H1 (cell line): ENCODE measurements at regions not wholly inside any gene's neighbourhood (a gene's known extent, or its start where the extent isn't known, plus 50 kb on each side); places are given as distances from the start of the nearest gene placed in this dataset.

ENCODE experiments used
- CHD2 ChIP-seq: IDR thresholded peaks from 2 replicates; pipeline ENCODE4 v1.6.1; 2012; ENCODE audit warnings: low read length, improper control_type of control experiment
- EZH2 ChIP-seq: fragments of 200-600 bp; sonication (generic); IDR thresholded peaks from 2 replicates; pipeline ENCODE4 v1.7.1; 2012; ENCODE audit warnings: low read depth, mild to moderate bottlenecking, moderate library complexity, low read length, inconsistent platforms; ENCODE audit not compliant: severe bottlenecking
- JUN ChIP-seq: IDR thresholded peaks from 2 replicates; pipeline ENCODE4 v1.6.1; 2011; ENCODE audit warnings: low read depth, mild to moderate bottlenecking, improper control_type of control experiment, low read length
- KDM5A ChIP-seq: fragments of 200-600 bp; IDR thresholded peaks from 2 replicates; pipeline ENCODE4 v1.7.1; 2012; ENCODE audit warnings: mild to moderate bottlenecking, low read length, inconsistent platforms, mixed read lengths
- SAP30 ChIP-seq: fragments of 300-600 bp; sonication (generic); IDR thresholded peaks from 2 replicates; pipeline ENCODE4 v1.7.1; 2012; ENCODE audit warnings: low read length, moderate library complexity, mild to moderate bottlenecking, inconsistent platforms; ENCODE audit not compliant: insufficient read depth, insufficient replicate concordance
- SIN3A ChIP-seq, 2 experiments: IDR thresholded peaks in 1 of 2; conservative IDR thresholded peaks in 1 of 2; 2 replicates each; pipeline ENCODE4 v1.6.1; 2011 to 2012; ENCODE audit warnings: low read length in 2 of 2, improper control_type of control experiment in 1 of 2, low read depth in 1 of 2, mild to moderate bottlenecking in 1 of 2
- SP1 ChIP-seq: IDR thresholded peaks from 2 replicates; pipeline ENCODE4 v1.6.1; 2011; ENCODE audit warnings: low read depth, low read length
- SUZ12 ChIP-seq: fragments of 200-600 bp; sonication (generic); IDR thresholded peaks from 2 replicates; pipeline ENCODE4 v1.6.1; 2012; ENCODE audit warnings: mild to moderate bottlenecking, inconsistent platforms, low read length, moderate library complexity, mixed read lengths
- TAF1 ChIP-seq: IDR thresholded peaks from 2 replicates; pipeline ENCODE4 v1.6.1; 2011; ENCODE audit warnings: mild to moderate bottlenecking, low read depth, low read length
- TCF12 ChIP-seq: IDR thresholded peaks from 2 replicates; pipeline ENCODE4 v1.6.1; 2011; ENCODE audit warnings: low read depth, mild to moderate bottlenecking, low read length
- TF ChIP-seq, protein P1 (sequence below), 3 experiments: IDR thresholded peaks; 1 replicate in 2 of 3; 2 replicates in 1 of 3; pipeline versions ENCODE4 v1.5.1 to v1.6.1; 2011; ENCODE audit warnings: low read length in 3 of 3, mild to moderate bottlenecking in 3 of 3, inconsistent platforms in 2 of 3, low read depth in 1 of 3, moderate library complexity in 1 of 3; ENCODE audit not compliant: insufficient read depth in 1 of 3; ENCODE audit errors: control extremely low read depth in 1 of 3
- TF ChIP-seq, protein P2 (sequence below): IDR thresholded peaks from 2 replicates; pipeline ENCODE4 v1.6.1; 2011; ENCODE audit warnings: low read length, improper control_type of control experiment

DNA sequence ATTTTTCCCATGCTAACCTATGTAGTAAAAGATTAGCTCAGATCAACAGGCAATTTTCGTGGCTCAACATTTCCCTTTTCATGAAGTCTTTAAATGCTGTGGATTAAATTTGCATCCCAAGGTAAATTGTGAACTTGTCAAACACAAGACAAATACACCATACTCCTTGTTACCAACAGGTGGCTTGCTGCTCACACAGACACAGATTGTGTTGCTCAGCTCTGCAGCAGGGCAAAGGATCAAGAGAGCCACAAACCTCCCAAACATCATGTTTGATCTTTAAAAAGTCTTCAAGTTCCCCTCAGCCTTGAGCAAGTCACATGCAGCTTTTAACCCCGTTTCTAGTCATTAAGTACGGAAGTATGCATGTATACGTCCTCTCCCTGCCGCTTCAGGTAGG is 119.6 kb upstream of the CNTNAP4 start:
- TF ChIP-seq, protein P1, sequence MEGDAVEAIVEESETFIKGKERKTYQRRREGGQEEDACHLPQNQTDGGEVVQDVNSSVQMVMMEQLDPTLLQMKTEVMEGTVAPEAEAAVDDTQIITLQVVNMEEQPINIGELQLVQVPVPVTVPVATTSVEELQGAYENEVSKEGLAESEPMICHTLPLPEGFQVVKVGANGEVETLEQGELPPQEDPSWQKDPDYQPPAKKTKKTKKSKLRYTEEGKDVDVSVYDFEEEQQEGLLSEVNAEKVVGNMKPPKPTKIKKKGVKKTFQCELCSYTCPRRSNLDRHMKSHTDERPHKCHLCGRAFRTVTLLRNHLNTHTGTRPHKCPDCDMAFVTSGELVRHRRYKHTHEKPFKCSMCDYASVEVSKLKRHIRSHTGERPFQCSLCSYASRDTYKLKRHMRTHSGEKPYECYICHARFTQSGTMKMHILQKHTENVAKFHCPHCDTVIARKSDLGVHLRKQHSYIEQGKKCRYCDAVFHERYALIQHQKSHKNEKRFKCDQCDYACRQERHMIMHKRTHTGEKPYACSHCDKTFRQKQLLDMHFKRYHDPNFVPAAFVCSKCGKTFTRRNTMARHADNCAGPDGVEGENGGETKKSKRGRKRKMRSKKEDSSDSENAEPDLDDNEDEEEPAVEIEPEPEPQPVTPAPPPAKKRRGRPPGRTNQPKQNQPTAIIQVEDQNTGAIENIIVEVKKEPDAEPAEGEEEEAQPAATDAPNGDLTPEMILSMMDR (IDR thresholded peaks at IDR 0.05; ENCODE audit: control extremely low read depth in 1 of 3, insufficient read depth in 1 of 3, low read depth in 1 of 3, low read length in 3 of 3): peak; percentile 4 to 60 (median 45)
- no peak for TF ChIP-seq SIN3A (conservative IDR thresholded peaks at IDR 0.05 in 1 of 2, IDR thresholded peaks at IDR 0.05 in 1 of 2; ENCODE audit: low read depth in 1 of 2, low read length in 2 of 2)
- no peak for TF ChIP-seq SP1
- TF ChIP-seq, protein P2, sequence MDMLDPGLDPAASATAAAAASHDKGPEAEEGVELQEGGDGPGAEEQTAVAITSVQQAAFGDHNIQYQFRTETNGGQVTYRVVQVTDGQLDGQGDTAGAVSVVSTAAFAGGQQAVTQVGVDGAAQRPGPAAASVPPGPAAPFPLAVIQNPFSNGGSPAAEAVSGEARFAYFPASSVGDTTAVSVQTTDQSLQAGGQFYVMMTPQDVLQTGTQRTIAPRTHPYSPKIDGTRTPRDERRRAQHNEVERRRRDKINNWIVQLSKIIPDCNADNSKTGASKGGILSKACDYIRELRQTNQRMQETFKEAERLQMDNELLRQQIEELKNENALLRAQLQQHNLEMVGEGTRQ: no peak
- TF ChIP-seq EZH2: no peak
- TF ChIP-seq TAF1: no peak
- TF ChIP-seq CHD2: no peak
- no peak for TF ChIP-seq SUZ12
- TF ChIP-seq TCF12: no peak
- no peak for TF ChIP-seq SAP30
- TF ChIP-seq KDM5A: no peak
- TF ChIP-seq JUN: no peak
